SH-SY5Y (cell line): ENCODE measurements at regions not wholly inside any gene's neighbourhood (a gene's known extent, or its start where the extent isn't known, plus 50 kb on each side); places are given as distances from the start of the nearest gene placed in this dataset.

Source experiments
- GATA2 ChIP-seq: IDR thresholded peaks from 2 replicates; pipeline ENCODE4 v1.6.1; 2011; ENCODE audit warnings: mild to moderate bottlenecking, low read depth, low read length
- GATA3 ChIP-seq: IDR thresholded peaks from 2 replicates; pipeline ENCODE4 v1.6.1; 2011; ENCODE audit warnings: low read depth, mild to moderate bottlenecking, low read length, moderate library complexity

DNA sequence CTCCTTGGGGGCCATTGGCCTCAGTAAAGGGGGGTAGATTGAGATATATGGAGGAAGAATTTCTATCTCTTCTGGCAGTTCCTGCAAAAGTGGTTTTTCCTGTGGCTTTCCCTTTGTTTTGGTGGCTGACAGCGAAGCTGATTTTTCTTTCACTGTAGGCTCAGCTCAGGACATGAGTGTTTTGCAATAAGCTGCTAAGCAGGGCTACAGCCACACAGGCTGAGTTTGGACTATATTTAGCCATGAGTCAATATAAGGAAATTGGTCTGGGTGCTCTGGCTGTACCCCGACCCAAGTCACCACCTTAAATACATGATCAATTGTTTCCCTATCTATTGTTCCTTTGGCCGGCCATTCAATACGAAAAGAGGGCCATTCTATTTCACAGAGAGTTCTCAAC, 212.7 kb upstream of the KCND2 start:
- TF ChIP-seq GATA3, result no peak
- no peak for TF ChIP-seq GATA2

GRCh38 chr7:120060875-120061274, 212.1 kb upstream of the KCND2 start:
- TF ChIP-seq GATA3, result no peak
- no peak for TF ChIP-seq GATA2

DNA sequence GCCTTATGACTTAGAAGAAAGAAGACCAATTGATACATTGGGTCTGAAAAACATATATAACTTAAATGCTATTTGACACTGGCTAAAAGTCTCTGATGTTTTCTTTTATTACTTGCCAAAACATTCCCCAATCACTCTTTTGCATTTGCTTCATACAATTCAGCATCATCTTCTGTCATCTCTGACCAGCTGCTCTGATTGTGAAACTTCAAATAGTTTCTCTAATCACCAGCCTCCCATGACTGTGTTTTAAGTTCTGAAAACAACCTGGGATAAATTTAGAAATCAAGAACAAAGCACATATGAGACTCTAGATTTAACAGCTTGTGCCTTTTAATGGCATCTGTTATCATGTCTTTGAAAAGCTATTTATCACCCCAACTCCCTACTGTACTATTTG, 208.4 kb upstream of the KCND2 start:
- TF ChIP-seq GATA2 (no peak), GATA3 (no peak)

GRCh38 chr7:120070201-120070600, 202.8 kb upstream of the KCND2 start:
- no peak for TF ChIP-seq GATA2
- no peak for TF ChIP-seq GATA3

DNA sequence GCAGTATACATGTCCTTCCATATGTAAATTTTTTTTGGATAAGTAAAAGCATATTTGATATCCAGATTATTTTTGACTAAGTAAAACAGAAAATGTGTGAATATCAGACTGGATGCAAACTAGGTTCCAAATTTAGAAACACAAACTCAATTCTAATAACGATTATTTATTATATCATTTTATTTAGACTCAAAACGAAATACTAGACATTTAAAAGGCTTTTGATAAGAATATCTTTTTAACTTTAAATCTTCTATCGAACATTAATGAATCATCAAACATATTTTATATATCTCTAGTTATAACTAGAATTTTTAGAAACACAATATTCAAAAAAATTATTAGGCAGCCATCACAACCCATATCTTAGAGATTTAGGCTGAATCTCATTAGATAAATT, 195.2 kb upstream of the KCND2 start:
- no peak for TF ChIP-seq GATA3
- no peak for TF ChIP-seq GATA2

DNA sequence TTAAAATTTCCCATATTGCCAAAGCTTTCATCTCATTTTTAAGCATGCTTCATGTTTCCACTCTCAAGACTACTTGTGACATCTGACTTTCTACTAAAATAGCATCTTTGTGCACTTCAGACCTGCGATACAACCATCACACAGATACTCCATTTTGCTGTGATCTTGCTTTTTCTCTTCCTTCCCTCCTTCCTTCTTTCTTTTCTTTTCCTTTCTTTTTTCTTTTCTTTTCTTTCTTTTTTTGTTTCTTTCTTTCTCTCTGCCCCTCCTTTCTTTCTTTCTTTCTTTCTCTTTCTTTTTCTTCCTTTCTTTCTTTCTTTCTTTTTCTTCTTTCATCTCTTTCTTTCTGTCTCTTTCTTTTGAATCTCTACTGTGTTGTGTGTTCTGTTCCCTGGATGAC, 194.0 kb upstream of the KCND2 start:
- TF ChIP-seq GATA3, result no peak
- TF ChIP-seq GATA2, result no peak

- no peak for TF ChIP-seq GATA3
- no peak for TF ChIP-seq GATA2
These were observed 193.3 kb upstream of the KCND2 start for GRCh38 chr7:120079704-120080103.

- no peak for TF ChIP-seq GATA3
- no peak for TF ChIP-seq GATA2
These were observed 183.0 kb upstream of the KCND2 start for GRCh38 chr7:120089968-120090367.

- TF ChIP-seq GATA3, result no peak
- TF ChIP-seq GATA2, result no peak
These were observed 181.2 kb upstream of the KCND2 start for GRCh38 chr7:120091807-120092206.

DNA sequence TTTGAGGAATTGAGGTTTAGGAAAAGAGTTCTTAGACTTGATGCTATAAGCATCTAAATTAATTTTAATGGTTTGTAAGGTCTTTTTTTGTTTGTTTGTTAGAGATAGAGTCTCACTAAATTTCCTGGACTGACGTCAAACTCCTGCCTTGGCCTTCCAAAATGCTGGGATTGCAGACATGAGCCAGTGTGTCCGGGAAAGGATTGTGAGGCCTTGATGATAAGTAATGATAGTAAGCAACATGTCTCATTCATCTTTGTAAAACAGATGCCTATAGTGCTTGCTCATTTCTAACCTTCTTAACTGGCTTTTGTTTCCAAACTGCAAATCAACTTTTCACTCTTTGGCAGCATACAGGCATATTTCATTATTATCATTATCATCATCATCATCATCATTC, 176.0 kb upstream of the KCND2 start:
- no peak for TF ChIP-seq GATA2
- no peak for TF ChIP-seq GATA3

- TF ChIP-seq GATA2 (no peak), GATA3 (no peak)
These were observed 175.2 kb upstream of the KCND2 start for GRCh38 chr7:120097774-120098173.

DNA sequence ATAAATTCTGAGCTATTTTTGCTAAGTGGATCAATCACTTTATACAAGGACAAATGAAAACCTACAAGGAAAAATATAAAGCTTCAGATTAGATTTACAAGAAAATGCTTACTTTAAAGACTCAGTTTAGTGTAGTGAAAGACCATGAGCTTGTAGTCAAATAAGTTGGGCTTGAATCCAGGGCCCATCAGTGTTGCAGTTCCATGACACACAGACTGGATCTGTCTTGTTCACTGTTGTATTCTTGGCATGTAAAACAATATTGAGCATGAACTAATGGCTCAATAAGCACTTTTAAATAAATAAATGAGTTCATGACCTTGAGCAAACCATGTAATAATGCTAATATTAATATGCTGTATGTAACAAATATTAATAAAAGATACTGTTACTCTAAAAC, 164.6 kb upstream of the KCND2 start:
- TF ChIP-seq GATA3 (no peak), GATA2 (no peak)

- no peak for TF ChIP-seq GATA3
- no peak for TF ChIP-seq GATA2
These were observed 162.8 kb upstream of the KCND2 start for GRCh38 chr7:120110169-120110568.

- TF ChIP-seq GATA2 (no peak), GATA3 (no peak)
These were observed 158.3 kb upstream of the KCND2 start for GRCh38 chr7:120114626-120115025.

- TF ChIP-seq GATA3, result no peak
- no peak for TF ChIP-seq GATA2
These were observed 149.4 kb upstream of the KCND2 start for GRCh38 chr7:120123528-120123927.

GRCh38 chr7:120131096-120131839, 141.7 kb upstream of the KCND2 start:
- no peak for TF ChIP-seq GATA3
- TF ChIP-seq GATA2, result no peak
